ENCODE measurements at regions not wholly inside any gene's neighbourhood (a gene's known extent, or its start where the extent isn't known, plus 50 kb on each side); places are given as distances from the start of the nearest gene placed in this dataset.

GRCh38 chr3:162332344-162332743 lies 835.7 kb downstream of the OTOL1 start:
- ChIA-PET POLR2A (no interaction called here), CTCF (no interaction called here), RAD21 (ENCODE audit: low non-redundant PET in 1 of 2, low total read pairs in 2 of 2, uncharacterized antibody in 2 of 2, unreplicated experiment in 2 of 2) (no interaction called here)
- intact Hi-C loops (cut with micrococcal nuclease), result no loop called here
- no peaks in the 10 kb centered on the region for H3K9me2 ChIP-seq (ENCODE audit: insufficient read depth)
- no peak overlapping the region for H3K27ac ChIP-seq (ENCODE audit: low read depth, low read length)
- no peaks in the 10 kb centered on the region for H3K9me3 ChIP-seq (ENCODE audit: control insufficient read depth in 1 of 2, insufficient read depth in 1 of 2, low read depth in 1 of 2, low read length in 2 of 2)
- H2AFZ ChIP-seq (ENCODE audit: low read depth, low read length, poor library complexity, severe bottlenecking), result no peak overlapping the region
- no TSS peak for BruUV-seq (replicated peaks)
- no peak overlapping the region for H3K4me3 ChIP-seq (replicated peaks in 1 of 2; ENCODE audit: low read depth in 1 of 2, low read length in 2 of 2)
- no peak overlapping the region for H3K4me2 ChIP-seq (ENCODE audit: low read length)
- no peaks in the 10 kb centered on the region for H3K36me3 ChIP-seq (ENCODE audit: control insufficient read depth in 1 of 2, insufficient read depth in 2 of 2, low read length in 2 of 2)
- no peaks in the 10 kb centered on the region for H3K27me3 ChIP-seq (ENCODE audit: insufficient read depth, low read length)
- no peaks in the 10 kb centered on the region for H4K20me1 ChIP-seq (ENCODE audit: insufficient read depth)
- DNase-seq (ENCODE audit: low read depth, low spot score) (no peak), ATAC-seq (no peak)
- TF ChIP-seq CBX3 (IDR thresholded peaks at IDR 0.05; ENCODE audit: low read depth) (no peak), SP1 (IDR thresholded peaks at IDR 0.05; ENCODE audit: low read depth) (no peak), SIN3A (IDR thresholded peaks at IDR 0.05; ENCODE audit: low read depth) (no peak), ATF3 (IDR thresholded peaks at IDR 0.05) (no peak), ZFX (IDR thresholded peaks at IDR 0.05) (no peak), YY1 (IDR thresholded peaks at IDR 0.05; ENCODE audit: extremely low read depth, insufficient replicate concordance, low read depth, low read length) (no peak), REST (IDR thresholded peaks at IDR 0.05; ENCODE audit: low read depth) (no peak), EGR1 (IDR thresholded peaks at IDR 0.05; ENCODE audit: low read depth) (no peak), ELF1 (IDR thresholded peaks at IDR 0.05; ENCODE audit: borderline replicate concordance, low read depth) (no peak)
- H3K79me2 ChIP-seq (ENCODE audit: insufficient read depth, low read length), result no peaks in the 10 kb centered on the region
- H3K9ac ChIP-seq (ENCODE audit: low read length), result no peak overlapping the region
- no peaks in the 10 kb centered on the region for H3K4me1 ChIP-seq (ENCODE audit: control insufficient read depth in 1 of 2, insufficient read depth in 2 of 2, low read length in 2 of 2)

All from HCT116 (cell line).